RPMI8226 (cell line): ENCODE measurements at regions not wholly inside any gene's neighbourhood (a gene's known extent, or its start where the extent isn't known, plus 50 kb on each side); places are given as distances from the start of the nearest gene placed in this dataset.

Experiments used
- DNase-seq: peaks from one replicate; pipeline ENCODE4 v3.0.0-alpha.2; 2015

DNA sequence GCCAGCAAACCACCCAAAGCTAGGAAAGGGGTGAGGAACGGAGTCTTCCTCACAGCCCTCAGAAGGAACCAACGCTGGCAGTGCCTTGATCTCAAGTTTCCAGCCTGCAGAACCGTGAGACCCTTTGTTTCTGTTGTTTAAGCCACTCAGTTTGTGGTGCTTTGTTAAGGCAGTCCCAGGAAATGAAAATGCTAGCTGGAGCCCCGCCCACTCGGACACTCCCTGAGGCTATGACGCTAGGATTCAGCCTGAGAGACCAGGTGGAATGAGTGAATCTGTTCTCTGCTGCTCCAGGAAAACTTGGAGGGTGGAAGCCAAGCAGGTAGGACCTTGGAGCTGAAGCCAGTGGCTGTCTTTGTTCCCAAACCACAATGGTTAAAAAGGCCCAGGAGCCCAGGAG is 196.5 kb upstream of the POU3F1 start:
- no peak for DNase-seq

DNA sequence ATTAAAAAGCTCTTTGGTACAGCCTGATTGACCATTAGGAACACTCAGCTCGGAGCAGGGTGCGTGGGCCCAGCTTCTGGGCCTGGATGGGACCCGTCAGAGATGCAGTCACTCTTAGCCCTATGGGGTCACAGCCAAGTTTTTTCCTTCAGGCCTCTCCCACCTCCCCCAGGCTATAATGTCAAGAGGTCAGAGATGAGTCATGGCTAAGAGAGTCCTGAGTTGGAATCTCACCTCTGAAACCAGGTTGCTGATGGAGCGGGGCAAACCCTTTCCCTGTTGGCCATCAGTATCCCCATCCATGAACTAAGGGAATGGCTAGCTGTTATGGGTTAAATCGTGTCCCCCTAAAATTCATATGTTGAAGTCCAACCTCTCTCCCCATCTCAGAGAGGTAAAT is 195.9 kb upstream of the POU3F1 start:
- no peak for DNase-seq

DNA sequence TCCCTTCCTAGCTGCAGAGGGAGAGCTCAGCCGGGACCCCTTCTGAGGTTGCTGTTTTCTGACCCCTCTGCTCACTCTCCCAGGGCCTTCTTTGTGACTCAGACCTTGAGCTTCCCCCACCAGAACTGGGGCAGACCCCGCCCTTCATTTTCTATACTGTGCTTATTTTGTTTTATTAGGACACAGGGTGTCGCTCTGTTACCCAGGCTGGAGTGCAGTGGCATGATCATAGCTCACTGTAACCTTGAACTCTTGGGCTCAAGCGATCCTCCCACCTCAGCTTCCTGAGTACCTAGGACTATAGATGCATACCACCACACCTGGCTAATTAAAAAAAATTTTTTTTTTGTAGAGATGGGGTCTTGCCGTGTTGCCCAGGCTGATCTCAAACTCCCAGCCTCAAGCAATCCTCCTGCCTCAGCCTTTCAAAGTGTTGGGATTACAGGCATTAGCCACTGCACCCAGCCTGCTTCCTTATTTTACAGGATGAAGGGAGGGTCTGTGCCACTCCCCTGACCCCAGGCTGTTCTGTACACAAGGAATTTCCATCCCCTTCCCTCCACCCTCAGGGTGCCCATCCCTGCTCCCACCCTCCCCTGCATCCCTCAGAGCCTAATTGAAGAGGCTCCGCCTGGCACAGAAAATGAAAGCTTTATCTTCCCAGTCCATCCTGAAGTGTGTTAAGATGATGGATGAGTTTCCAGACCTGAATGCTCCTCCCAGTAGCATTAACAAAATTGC is 195.2 kb upstream of the POU3F1 start:
- no peak for DNase-seq

DNA sequence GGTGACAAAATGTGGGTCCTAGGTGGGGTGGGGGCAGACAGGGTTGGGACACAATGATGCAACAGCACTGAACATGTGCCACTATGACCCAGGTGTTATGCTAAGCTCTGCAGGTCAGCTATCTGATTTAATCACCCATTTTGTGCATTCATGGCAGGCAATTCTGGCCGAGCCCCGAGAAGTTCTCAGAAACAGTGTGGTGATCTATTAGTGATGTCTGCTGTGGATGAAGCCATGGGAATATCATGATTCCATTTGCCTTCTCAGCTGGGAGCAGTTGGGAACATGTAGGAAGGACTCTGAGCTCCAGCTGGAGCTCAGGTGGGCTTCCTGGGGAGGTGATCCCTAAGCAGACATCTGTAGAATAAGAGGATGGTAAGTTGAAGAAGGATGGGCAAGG is 194.0 kb upstream of the POU3F1 start:
- DNase-seq, result no peak

DNA sequence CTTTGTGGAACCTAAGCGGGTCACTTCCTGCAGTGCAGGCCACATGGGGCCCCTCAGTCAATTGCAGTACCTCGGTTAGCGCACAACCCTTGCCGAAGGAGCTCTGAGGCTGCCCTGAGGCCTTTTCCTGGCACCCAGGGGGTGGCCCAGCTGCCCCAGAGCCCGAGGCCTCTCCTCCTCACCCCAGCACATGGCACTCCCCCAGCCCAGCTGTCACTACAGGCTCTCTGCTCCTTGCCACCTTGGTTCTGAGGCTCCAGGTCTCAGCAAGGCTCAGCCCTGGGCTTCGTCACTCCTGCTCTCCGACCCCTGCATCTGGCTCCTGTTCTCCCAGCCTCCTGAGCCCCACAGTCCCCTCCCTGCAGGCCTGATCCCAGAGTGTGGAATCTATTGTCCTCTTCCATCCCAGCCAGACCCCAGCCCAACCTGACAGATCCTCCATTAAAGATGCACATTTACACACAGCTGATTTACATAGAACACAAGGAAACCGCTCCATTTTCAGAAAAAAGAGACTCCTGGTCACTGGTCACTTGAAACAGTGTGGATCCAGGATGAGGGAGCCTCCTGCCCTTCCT is 192.8 kb upstream of the POU3F1 start:
- DNase-seq, result no peak

DNA sequence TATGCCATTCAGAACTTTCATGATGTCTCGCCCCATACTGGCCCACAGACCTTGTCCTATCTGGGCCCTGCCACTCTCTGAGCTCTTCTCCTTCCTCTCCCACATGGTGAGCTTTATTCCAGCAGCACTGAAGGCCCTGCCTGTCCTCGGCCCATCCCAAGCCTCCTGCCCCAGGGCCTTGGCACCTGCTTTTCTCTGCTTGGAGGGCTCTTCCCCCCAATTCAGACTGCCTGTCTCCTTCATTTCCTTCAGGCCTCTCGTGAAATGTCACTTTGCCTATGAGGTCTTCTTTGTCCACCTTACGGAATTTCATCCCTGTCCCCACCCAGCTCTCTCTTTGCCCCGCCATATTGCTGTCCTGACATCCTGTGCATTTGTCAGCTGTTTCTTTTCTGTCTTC is 191.7 kb upstream of the POU3F1 start:
- no peak for DNase-seq

DNA sequence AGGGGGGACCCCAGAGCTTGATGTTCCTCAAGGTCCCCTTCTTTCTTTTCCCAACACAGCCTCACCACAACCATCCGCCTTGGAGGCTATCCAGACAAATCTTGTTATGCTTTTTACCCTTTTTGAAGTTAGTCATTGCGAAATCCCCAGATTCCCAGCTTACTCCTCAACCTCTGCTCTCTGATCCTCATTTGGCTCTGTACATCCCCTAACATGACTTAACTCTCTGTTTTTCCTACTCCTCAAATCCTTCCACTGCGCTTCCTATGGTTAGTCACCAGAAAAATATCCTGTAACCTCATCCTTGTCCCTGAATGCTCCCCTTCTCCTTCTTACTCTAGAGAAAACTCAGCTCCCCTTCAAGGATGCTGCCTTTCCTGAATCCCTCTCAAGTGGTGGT is 189.1 kb upstream of the POU3F1 start:
- no peak for DNase-seq

DNA sequence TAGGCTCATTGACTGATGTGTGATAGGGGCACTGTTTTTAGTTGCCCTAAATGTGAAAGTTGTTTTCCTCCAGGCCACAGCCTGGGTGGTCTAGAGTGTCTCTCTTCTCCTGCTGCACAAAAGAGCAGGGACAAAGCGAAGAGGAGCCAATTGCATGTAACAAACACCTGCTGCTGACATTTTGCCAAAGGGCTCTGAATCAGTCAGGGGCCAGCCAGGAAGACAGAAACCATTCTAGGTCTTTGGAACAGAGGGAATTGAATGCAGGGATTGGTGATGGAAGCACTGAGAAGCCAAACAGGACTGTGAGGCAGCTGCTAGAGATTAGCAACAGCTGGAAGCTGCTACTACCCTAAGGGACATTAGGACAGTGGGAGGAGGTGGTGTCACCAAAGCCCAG is 185.3 kb upstream of the POU3F1 start:
- no peak for DNase-seq

DNA sequence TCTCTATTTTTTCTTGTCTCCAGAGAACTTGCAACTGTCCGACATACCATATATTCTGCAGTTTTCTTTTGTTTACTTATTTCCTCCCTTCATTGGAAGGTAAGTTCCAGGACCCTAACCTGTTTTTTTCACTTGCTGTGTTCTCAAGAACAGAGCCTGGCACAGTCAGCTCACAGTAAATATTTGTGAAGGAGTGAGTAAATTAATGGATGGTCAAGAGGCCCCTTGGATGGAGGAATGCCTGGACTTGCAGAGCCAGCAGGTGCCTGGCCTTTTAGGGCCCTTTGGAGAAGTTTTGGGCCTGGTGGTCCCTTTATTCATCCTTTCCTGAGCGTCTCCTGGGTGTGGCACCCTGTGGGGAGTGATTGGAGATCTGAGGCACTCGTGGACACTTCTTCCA is 182.1 kb upstream of the POU3F1 start:
- DNase-seq, result no peak

DNA sequence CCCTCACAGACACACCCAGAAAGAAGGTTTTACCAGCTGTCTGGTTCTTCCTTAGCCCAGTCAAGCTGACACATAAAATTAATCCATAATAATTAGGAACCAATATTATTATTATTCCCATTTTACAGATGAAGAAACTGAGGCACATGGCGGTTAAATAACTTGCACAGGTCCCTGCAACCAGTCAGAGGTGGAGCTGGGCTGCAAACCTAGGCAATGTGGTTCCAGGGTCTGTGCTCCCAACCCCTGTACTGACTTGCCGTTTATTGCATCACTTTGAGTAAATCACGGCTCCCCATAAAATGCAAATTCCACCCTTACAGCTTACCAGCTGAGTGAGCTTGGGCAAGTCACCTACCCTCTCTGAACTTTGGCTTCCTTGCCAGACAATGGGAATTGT is 179.2 kb upstream of the POU3F1 start:
- DNase-seq, result no peak

DNA sequence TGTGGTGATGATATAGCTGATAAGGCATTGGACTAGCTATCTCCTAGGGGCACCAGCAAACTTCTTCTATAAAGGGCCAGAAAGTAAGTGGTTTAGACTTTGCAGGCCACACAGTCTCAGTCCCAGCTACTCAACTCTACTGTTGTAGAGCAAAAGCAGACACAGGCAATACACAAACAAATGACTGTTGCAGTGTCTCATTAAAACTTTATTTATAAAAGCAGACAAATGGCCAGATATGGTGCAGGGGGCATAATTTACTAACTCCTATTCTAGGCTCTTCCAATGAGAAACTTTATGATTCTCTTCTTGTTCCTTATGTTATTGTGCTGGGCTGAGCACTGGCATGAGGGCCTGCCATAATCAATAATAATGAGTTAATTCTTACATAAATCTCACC is 176.8 kb upstream of the POU3F1 start:
- DNase-seq, result no peak

DNA sequence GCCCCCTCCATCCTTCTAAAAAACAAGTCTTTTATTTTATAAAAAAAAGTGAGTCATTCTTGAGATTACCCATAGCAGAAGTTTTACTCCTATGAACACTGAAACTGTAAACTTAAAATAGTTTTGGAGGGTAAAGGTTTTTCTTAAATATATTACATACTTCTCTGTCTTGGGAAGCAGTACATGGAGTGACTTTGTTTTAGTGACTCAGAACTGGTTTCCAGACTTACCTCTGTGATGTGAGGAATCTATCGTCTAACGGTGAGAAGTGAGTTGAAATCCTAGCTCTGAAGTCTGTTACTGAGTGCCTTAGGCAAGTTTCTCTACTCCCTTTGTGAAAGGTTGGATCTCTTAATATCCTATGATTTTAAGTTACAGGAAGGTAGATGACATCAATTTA is 176.3 kb upstream of the POU3F1 start:
- DNase-seq, result no peak

DNA sequence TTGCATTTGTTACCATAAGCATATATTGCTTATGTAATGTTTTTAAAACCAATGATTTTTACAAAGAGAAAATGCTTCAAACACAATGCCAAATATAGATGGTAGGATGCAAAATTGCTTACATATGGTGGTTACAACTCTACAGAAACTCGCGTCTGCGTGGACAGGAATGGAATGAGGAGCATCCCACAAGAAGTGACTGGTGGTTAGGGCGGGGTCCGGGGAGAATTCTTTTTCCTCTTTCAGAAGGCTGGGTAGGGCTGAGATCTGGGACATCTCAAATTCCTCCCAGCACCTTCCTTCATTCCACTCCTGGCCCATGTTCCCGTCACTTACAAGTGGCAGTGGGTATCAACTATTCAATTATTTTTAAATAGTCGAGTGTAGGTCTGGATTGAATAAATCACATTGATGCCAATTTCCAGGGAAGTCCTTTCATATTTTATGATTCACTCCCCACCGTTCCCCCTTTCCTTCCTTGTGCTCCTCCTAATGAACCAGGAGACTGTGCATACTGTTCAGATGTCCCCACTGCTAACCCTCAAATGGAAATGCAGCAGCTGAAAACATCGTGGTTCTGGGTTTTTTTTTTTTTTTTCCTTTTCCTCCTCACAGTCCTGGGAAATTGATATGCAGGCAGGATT is 174.5 kb upstream of the POU3F1 start:
- DNase-seq, result no peak

DNA sequence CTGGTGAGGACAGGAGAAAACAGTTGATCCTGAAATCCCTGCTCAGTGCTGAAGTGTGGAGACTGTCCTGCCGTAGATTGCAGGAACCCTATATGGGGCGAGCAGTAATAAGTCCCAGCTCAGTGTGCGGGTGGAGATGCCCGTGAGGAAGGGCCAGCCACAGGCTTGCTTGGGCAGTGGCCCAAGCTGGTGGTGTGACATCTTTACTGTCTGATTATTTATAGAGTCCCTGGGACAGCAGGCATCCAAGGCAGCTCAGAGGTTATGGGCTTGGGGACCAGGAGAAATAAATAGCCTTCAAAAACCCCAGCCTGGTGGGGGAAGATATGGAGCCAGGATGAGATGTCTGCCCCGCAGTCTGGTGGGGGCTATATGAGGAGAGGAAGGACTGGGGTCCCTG is 170.7 kb upstream of the POU3F1 start:
- DNase-seq, result no peak

DNA sequence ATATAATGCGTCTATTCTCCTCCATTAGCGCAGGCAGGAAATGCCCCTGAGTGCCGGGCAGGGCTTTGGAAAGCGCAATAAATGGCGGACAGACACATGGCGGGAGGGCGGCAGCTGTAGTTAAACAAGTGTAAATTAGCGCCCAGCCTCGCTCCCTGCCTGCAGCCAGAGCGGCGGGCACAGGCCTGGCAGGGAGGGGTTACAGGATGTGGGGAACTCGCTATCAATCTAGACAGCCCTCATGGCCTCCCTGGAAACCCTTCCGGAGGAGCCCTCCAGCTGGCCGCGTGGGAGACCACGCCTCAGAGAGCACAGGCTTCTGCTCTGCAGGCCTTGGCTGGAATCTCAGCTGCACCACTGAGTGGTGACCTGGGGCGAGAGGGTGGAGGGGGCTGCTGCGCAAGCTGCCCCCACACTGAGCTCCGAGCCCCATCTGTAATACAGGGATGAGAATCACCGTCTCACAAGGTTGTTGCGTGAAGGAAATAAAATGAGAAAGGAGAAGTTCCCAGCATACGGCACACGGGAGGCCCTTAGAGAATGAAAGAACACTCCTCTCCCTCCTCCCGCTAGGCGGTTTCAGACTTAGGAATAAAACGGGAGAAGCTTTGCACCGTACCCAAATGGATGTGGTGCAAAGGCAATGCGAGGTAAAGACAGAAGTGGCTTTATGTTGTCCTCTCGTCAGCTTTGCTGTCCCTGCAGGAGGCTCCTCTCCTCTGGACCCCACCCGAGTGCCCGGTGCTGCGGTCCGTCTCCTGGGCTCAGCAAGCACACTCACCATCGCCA is 167.2 kb upstream of the POU3F1 start:
- DNase-seq, result no peak

DNA sequence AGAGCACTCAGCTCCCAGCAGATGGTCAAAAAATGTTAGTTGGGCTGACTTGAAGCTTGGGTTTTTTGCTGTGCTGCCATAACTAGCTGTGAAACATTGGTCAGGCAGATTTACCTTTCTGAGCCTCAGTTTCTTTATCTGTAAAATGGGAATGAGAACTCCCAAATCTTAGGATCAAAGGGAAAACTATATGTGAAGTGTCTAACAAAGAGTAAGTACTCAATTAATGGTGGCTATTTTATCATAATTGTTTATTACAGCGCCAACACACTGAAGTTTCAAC is 164.2 kb upstream of the POU3F1 start:
- DNase-seq, result no peak

DNA sequence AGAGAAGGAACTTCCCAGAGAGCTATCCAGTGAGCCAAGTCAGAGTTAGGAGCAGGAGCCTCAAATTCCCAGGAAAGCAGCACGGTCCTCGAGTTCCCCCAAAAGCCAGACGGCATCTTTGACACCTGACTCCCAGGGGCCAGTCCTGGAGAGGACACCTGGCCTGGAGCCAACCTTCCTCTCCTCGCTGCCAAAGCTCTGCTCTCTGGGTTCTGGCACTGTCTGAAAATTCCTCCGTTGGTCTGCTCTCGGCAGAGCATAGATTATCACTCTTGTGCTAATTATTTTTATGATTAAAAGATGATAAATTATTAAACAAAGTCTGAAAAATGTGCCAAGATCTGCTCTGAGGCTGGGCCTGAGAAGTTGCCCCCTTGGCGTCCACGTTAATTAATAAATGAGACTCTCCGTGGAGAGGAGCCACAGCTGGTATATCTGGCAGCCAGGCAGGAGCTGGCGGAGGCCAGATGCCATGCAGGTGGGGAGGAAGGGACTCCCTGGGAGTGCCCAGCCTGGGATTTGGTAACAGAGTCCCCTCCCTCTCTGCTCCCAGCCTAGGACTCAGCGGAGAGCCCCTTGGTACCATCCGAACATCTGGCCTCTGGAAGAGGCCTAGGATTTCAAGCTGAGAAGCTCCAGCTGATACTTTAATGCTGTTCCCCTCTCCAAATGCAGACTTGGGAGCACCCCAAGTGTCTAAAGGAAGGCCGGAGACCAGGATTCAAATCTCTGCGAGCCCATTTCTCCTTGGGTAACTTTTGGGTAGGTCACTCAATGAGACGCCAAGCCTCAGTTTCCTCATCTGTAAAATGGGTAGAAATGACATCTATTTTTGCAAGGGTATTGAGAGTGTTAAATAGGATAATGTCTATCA is 163.7 kb upstream of the POU3F1 start:
- no peak for DNase-seq

DNA sequence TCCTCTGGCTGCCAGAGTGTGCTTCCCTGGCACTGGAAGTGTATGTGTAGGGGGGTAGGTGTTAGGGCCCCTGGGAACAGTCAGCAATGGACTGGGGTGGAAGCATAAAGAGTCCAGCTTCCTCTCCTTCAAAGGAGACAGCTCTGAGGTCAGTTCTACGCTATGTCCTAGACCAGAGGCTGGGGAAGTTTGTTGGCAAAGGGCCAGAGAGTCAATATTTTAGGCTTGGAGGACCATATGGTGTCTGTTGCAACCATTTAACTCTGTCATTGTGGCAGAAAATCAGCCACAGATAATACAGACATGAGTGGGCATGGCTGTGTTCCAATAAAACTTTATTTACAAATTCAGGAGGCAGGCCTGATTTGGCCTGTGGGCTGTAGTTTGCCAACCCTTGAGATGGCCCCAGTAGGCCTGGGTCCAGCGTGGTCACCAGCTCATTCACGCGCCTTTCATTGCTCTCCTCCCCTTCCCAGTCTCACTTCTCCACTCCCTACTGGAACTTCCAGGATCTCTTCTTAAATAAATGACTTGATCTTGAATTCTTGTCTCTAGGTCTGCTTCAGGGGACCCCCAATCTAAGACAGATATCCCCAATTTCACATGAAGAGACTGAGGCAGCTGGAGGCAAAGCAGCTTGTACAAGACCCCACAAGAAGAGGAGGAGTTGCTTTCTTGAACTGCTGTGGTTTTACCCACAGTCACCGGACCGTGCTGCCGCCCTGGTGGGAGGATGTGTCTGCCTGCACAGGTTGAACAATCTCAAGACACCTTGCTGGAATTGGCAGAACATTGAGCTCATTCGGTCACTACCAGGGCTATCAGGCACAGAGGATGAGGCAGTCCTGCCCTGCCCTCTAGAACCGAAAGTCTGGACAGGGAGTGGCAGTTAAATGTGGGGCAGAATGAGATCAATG is 162.4 kb upstream of the POU3F1 start:
- peak; percentile 14 for DNase-seq

DNA sequence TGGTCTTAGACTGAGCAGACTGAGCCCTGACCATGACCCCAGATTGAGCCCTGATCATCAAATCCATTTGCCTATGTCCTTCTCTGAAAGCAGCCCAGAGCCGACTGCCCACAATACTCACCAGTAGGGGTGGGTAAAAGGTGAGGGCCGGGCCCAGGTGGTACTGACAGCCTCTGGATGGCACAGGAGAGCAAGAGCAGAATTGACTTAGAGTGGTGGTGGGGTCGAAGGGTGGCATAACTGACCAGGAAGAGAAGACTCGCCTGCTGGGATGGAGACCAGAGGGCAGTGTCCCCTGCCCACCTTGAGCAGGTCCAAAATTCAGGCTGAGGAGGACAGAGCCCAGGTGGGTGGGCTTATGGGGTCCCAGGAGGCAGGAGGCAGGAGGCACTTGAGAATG is 161.3 kb upstream of the POU3F1 start:
- no peak for DNase-seq

DNA sequence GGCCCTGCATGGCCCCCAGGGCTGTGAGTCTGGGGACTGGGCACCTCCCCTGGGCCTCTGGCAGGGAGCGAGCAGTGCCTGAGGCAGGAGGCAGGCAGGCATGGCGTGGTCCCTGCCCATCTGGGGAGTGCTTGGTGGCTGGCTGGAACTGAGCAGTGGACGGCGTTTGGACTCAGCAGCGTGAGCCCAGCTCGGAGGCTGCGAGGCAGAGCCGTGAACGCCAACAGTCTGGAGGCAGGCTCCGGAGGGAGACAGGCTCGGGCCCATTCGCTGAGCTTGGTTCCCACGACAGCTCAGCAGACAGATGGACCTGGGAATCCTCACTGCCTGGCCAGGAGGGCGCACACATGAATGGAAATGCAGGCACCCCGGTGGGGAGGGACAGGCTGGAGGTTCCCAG is 160.7 kb upstream of the POU3F1 start:
- no peak for DNase-seq

DNA sequence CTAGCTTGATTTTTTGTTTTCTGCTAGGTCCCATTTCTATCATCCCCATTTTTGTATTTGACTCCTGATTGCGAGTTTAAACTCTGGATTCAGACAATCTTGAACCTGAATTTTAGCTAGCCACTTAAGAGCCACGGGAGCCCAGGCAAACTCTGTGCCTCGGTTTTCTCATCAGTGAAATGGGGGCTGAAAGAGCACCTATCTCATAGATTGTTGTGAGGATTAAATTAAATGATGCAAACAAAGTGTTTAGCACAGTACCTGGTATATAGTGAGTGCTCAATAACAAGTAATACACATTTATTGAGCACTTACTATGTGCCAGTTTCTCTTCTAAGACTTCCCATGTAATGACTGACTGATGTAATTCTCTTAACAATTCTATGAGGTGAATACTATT is 158.1 kb upstream of the POU3F1 start:
- no peak for DNase-seq

DNA sequence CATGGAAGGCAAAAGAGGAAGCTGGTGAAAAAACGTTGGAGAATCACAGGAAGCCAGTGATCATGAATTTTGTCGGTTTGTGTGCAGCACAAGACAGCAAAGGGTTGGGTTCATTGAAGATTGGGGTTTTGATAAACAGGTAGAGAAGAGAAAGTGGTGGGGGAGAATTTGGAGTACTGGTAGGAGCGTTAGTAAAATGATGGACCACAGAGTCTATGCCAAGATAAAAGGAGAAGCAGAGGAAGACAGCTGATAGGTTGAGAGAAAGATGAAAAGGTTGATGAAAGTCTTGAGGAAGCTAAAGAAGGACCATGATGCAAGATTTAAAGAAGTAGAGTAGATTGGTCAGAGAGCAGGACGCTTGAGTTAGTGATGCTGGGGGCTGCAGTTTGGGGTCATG is 156.8 kb upstream of the POU3F1 start:
- no peak for DNase-seq
